ENCODE measurements at regions not wholly inside any gene's neighbourhood (a gene's known extent, or its start where the extent isn't known, plus 50 kb on each side); places are given as distances from the start of the nearest gene placed in this dataset.

DNA sequence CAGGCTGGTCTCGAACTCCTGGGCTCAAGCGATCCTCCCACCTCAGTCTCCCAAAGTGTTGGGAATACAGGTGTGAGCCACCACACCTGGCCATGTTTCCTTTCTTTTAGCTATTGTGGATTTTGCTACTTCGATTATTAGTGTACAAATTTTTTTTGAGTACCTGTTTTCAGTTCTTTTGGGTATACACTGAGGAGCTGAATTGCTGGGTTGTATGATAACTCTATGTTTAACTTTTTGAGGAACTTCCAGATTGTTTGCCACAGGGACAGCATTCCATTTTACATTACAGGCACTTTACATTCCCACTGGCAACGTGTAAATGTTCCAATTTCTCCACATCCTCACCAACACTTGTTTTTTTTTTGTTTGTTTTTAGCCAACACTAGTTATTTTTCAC, 198.1 kb upstream of the TBX3 start:
- TF ChIP-seq, protein P1, sequence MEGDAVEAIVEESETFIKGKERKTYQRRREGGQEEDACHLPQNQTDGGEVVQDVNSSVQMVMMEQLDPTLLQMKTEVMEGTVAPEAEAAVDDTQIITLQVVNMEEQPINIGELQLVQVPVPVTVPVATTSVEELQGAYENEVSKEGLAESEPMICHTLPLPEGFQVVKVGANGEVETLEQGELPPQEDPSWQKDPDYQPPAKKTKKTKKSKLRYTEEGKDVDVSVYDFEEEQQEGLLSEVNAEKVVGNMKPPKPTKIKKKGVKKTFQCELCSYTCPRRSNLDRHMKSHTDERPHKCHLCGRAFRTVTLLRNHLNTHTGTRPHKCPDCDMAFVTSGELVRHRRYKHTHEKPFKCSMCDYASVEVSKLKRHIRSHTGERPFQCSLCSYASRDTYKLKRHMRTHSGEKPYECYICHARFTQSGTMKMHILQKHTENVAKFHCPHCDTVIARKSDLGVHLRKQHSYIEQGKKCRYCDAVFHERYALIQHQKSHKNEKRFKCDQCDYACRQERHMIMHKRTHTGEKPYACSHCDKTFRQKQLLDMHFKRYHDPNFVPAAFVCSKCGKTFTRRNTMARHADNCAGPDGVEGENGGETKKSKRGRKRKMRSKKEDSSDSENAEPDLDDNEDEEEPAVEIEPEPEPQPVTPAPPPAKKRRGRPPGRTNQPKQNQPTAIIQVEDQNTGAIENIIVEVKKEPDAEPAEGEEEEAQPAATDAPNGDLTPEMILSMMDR (IDR thresholded peaks at IDR 0.05) = no peak
- TF ChIP-seq POLR2A (IDR thresholded peaks at IDR 0.05) = no peak
